Body of pancreas (tissue), 4 donors: ENCODE measurements at regions not wholly inside any gene's neighbourhood (a gene's known extent, or its start where the extent isn't known, plus 50 kb on each side); places are given as distances from the start of the nearest gene placed in this dataset.

Experiments
- ATAC-seq: fragments of 150-250 bp; one replicate; pipeline ENCODE4 v1.9.1; 2016
- DNase-seq, 4 donors: peaks; one replicate each; pipeline ENCODE4 v3.0.0-alpha.2; 2019
- H3K27ac ChIP-seq, 4 donors: fragments of 200-600 bp; sonication (generic); 1 replicate in 3 of 4; 2 replicates in 1 of 4; pipeline versions ENCODE4 v1.5.1 to v1.6.1; 2016 to 2019; ENCODE audit warnings: mild to moderate bottlenecking in 1 of 4, mixed read lengths in 1 of 4, moderate library complexity in 1 of 4
- H3K27me3 ChIP-seq, 2 donors: fragments of 200-600 bp; sonication (generic); one replicate each; pipeline ENCODE4 v1.6.0; 2016; ENCODE audit warnings: mild to moderate bottlenecking in 1 of 2
- H3K36me3 ChIP-seq, 2 donors: fragments of 200-600 bp; sonication (generic); replicated peaks in 1 of 2; 2 replicates each; pipeline ENCODE4 v1.5.1; 2016; ENCODE audit warnings: low read depth in 2 of 2; ENCODE audit not compliant: insufficient read depth in 1 of 2
- H3K4me1 ChIP-seq: fragments of 200-600 bp; sonication (generic); one replicate; pipeline ENCODE4 v1.6.0; 2016
- H3K4me3 ChIP-seq, 2 donors: fragments of 200-600 bp; sonication (generic); 1 replicate in 1 of 2; 2 replicates in 1 of 2; pipeline ENCODE4 v1.5.1; 2016 to 2019
- H3K9me3 ChIP-seq, 3 donors: fragments of 200-600 bp; sonication (generic); 1 replicate in 2 of 3; 2 replicates in 1 of 3; pipeline ENCODE4 v1.5.1; 2016
- CTCF ChIP-seq, 7 experiments: fragments of 450-650 bp in 4 of 7; fragments of 200-600 bp in 3 of 7; sonication (generic) in 3 of 7; IDR thresholded peaks; one replicate each; pipeline ENCODE4 v1.5.1; 2016 to 2019; ENCODE audit warnings: antibody characterized with exemption in 7 of 7
- POLR2A ChIP-seq, 3 donors: fragments of 450-650 bp; IDR thresholded peaks; one replicate each; pipeline ENCODE4 v1.6.1; 2016; ENCODE audit warnings: antibody characterized with exemption in 3 of 3, mild to moderate bottlenecking in 2 of 3
- WGBS, 2 donors: methylation state at CpG; one replicate each; pipeline ENCODE4 v1.1.5; 2017; 5-methylcytosine and 5-hydroxymethylcytosine counted together
- intact Hi-C: fragments of 100-400 bp; cut with DNase I; formaldehyde crosslinking; loops from one replicate; pipeline ENCODE4 v1.15.1; 2023

- ATAC-seq (no peak), DNase-seq (no peak)
- peaks cover 15% of the 10 kb centered on the region for H3K4me1 ChIP-seq
- H3K9me3 ChIP-seq = no peaks in the 10 kb centered on the region
- H3K36me3 ChIP-seq = no peaks in the 10 kb centered on the region
- TF ChIP-seq CTCF (IDR thresholded peaks at IDR 0.05) = no peak
- no peak for TF ChIP-seq POLR2A (IDR thresholded peaks at IDR 0.05)
- no peak overlapping the region for H3K27ac ChIP-seq
- H3K27me3 ChIP-seq = no peaks in the 10 kb centered on the region
- no peak overlapping the region for H3K4me3 ChIP-seq
- WGBS, 2 donors = 83 to 84% methylated on average over 1 of the region's 1 CpG
- intact Hi-C loops = no loop called here
Observed at GRCh38 chr2:226127682-226128081, 671.9 kb downstream of the IRS1 start.

- Histone ChIP-seq H3K27ac (no peak overlapping the region), H3K36me3 (no peaks in the 10 kb centered on the region), H3K4me1 (peaks cover 10% of the 10 kb centered on the region), H3K27me3 (no peaks in the 10 kb centered on the region), H3K4me3 (no peak overlapping the region), H3K9me3 (no peaks in the 10 kb centered on the region)
- intact Hi-C loops = no loop called here
- no peak for DNase-seq
- ATAC-seq = no peak
- WGBS, 2 donors = 93 to 95% methylated on average over 1 of the region's 1 CpG
- TF ChIP-seq CTCF (IDR thresholded peaks at IDR 0.05) = no peak
- no peak for TF ChIP-seq POLR2A (IDR thresholded peaks at IDR 0.05)
Observed at GRCh38 chr2:226126104-226126503, 673.5 kb downstream of the IRS1 start.

- Histone ChIP-seq H3K36me3 (no peaks in the 10 kb centered on the region), H3K27me3 (no peaks in the 10 kb centered on the region), H3K4me3 (no peak overlapping the region), H3K27ac (no peak overlapping the region), H3K4me1 (peaks cover 7% of the 10 kb centered on the region), H3K9me3 (no peaks in the 10 kb centered on the region)
- WGBS, 2 donors = 64 to 65% methylated on average over 7 of the region's 7 CpGs
- ATAC-seq (no peak), DNase-seq (no peak)
- TF ChIP-seq CTCF (IDR thresholded peaks at IDR 0.05) (no peak), POLR2A (IDR thresholded peaks at IDR 0.05) (no peak)
- intact Hi-C loops = no loop called here
Observed at GRCh38 chr2:226125176-226125883, 674.3 kb downstream of the IRS1 start.

- no peaks in the 10 kb centered on the region for H3K36me3 ChIP-seq
- 49 to 50% methylated on average over 2 of the region's 2 CpGs for WGBS, 2 donors
- H3K27ac ChIP-seq = no peak overlapping the region
- DNase-seq = no peak
- ATAC-seq = no peak
- H3K27me3 ChIP-seq = no peaks in the 10 kb centered on the region
- TF ChIP-seq CTCF (IDR thresholded peaks at IDR 0.05) (no peak), POLR2A (IDR thresholded peaks at IDR 0.05) (no peak)
- H3K4me3 ChIP-seq = no peak overlapping the region
- peaks cover 7% of the 10 kb centered on the region for H3K4me1 ChIP-seq
- intact Hi-C loops = no loop called here
- no peaks in the 10 kb centered on the region for H3K9me3 ChIP-seq
Observed at GRCh38 chr2:226124548-226125011, 675.0 kb downstream of the IRS1 start.

GRCh38 chr2:226123300-226123699 is 676.3 kb downstream of the IRS1 start:
- no peak overlapping the region for H3K4me3 ChIP-seq
- intact Hi-C loops = no loop called here
- H3K27me3 ChIP-seq = no peaks in the 10 kb centered on the region
- no peaks in the 10 kb centered on the region for H3K36me3 ChIP-seq
- peaks cover 7% of the 10 kb centered on the region for H3K4me1 ChIP-seq
- 21 to 24% methylated on average over 3 of the region's 3 CpGs for WGBS, 2 donors
- DNase-seq = no peak
- H3K9me3 ChIP-seq = no peaks in the 10 kb centered on the region
- no peak for ATAC-seq
- TF ChIP-seq POLR2A (IDR thresholded peaks at IDR 0.05) (no peak), CTCF (IDR thresholded peaks at IDR 0.05) (no peak)
- no peak overlapping the region for H3K27ac ChIP-seq
